ENCODE measurements at regions not wholly inside any gene's neighbourhood (a gene's known extent, or its start where the extent isn't known, plus 50 kb on each side); places are given as distances from the start of the nearest gene placed in this dataset.

DNA sequence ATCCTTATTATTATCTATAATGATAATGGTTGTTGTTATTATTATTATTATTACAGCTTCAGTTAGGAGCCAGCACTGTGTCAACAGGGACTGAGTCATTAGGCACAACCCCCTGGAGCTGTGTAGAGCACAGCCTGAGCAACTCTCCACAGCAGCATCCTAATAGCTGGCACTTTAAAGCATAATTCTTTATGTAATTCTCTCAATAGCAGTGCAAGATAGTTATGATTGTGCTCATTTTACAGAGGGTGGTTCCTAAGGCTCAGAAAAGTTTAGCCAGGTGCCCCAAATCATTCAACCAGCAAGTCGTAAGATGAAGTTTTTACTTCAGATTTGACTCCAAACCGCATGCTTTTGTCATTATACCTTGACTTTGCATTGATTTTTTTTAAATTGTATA lies 390.3 kb downstream of the ANXA1 start:
- TF ChIP-seq, protein P1, sequence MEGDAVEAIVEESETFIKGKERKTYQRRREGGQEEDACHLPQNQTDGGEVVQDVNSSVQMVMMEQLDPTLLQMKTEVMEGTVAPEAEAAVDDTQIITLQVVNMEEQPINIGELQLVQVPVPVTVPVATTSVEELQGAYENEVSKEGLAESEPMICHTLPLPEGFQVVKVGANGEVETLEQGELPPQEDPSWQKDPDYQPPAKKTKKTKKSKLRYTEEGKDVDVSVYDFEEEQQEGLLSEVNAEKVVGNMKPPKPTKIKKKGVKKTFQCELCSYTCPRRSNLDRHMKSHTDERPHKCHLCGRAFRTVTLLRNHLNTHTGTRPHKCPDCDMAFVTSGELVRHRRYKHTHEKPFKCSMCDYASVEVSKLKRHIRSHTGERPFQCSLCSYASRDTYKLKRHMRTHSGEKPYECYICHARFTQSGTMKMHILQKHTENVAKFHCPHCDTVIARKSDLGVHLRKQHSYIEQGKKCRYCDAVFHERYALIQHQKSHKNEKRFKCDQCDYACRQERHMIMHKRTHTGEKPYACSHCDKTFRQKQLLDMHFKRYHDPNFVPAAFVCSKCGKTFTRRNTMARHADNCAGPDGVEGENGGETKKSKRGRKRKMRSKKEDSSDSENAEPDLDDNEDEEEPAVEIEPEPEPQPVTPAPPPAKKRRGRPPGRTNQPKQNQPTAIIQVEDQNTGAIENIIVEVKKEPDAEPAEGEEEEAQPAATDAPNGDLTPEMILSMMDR (IDR thresholded peaks at IDR 0.05) = no peak
- TF ChIP-seq POLR2AphosphoS5 (IDR thresholded peaks at IDR 0.05) = no peak
- no peak for TF ChIP-seq POLR2A (IDR thresholded peaks at IDR 0.05; ENCODE audit: low read depth)

All from esophagus muscularis mucosa (tissue), 3 donors.